ENCODE measurements at regions not wholly inside any gene's neighbourhood (a gene's known extent, or its start where the extent isn't known, plus 50 kb on each side); places are given as distances from the start of the nearest gene placed in this dataset.

- H3K4me3 ChIP-seq (ENCODE audit: control insufficient read depth, low read depth, low read length): no peak overlapping the region
- no peak for DNase-seq (ENCODE audit: low read depth)
- no peak for TF ChIP-seq CTCF (IDR thresholded peaks at IDR 0.05; ENCODE audit: control insufficient read depth, insufficient read depth, low read depth, low read length, missing control alignments)
Observed at GRCh38 chr2:67548317-67549201, 151.4 kb downstream of the ETAA1 start.

- no peak overlapping the region for H3K4me3 ChIP-seq (ENCODE audit: control insufficient read depth, low read depth, low read length)
- DNase-seq (ENCODE audit: low read depth): no peak
- TF ChIP-seq CTCF (IDR thresholded peaks at IDR 0.05; ENCODE audit: control insufficient read depth, insufficient read depth, low read depth, low read length, missing control alignments): no peak
Observed at GRCh38 chr2:67559156-67559555, 162.0 kb downstream of the ETAA1 start.

GRCh38 chr2:67560771-67561456 lies 163.8 kb downstream of the ETAA1 start:
- no peak for TF ChIP-seq CTCF (IDR thresholded peaks at IDR 0.05; ENCODE audit: control insufficient read depth, insufficient read depth, low read depth, low read length, missing control alignments)
- DNase-seq (ENCODE audit: low read depth): no peak

GRCh38 chr2:67561457-67561965 lies 164.4 kb downstream of the ETAA1 start:
- no peak for TF ChIP-seq CTCF (IDR thresholded peaks at IDR 0.05; ENCODE audit: control insufficient read depth, insufficient read depth, low read depth, low read length, missing control alignments)
- H3K4me3 ChIP-seq (ENCODE audit: control insufficient read depth, low read depth, low read length): no peak overlapping the region
- DNase-seq (ENCODE audit: low read depth): peak; percentile 52

More at GRCh38 chr2:67560771-67561456, 163.8 kb downstream of the ETAA1 start:
- H3K4me3 ChIP-seq (ENCODE audit: control insufficient read depth, low read depth, low read length): no peak overlapping the region

- no peak overlapping the region for H3K4me3 ChIP-seq (ENCODE audit: control insufficient read depth, low read depth, low read length)
- no peak for TF ChIP-seq CTCF (IDR thresholded peaks at IDR 0.05; ENCODE audit: control insufficient read depth, insufficient read depth, low read depth, low read length, missing control alignments)
- peak; percentile 27 for DNase-seq (ENCODE audit: low read depth)
Observed at GRCh38 chr2:67564076-67564475, 166.9 kb downstream of the ETAA1 start.

GRCh38 chr2:67564626-67565025 lies 167.5 kb downstream of the ETAA1 start:
- TF ChIP-seq CTCF (IDR thresholded peaks at IDR 0.05; ENCODE audit: control insufficient read depth, insufficient read depth, low read depth, low read length, missing control alignments): no peak
- no peak for DNase-seq (ENCODE audit: low read depth)
- H3K4me3 ChIP-seq (ENCODE audit: control insufficient read depth, low read depth, low read length): no peak overlapping the region
